Esophagus muscularis mucosa (tissue), 4 donors: ENCODE measurements at regions not wholly inside any gene's neighbourhood (a gene's known extent, or its start where the extent isn't known, plus 50 kb on each side); places are given as distances from the start of the nearest gene placed in this dataset.

Source experiments
- EP300 ChIP-seq: sonication (generic); formaldehyde crosslinking; IDR thresholded peaks from one replicate; pipeline ENCODE4 v1.6.1; 2017; ENCODE audit warnings: antibody characterized with exemption
- POLR2A ChIP-seq: fragments of 450-650 bp; IDR thresholded peaks from one replicate; pipeline ENCODE4 v1.6.1; 2017; ENCODE audit warnings: antibody characterized with exemption, moderate library complexity, mild to moderate bottlenecking, low read depth
- POLR2AphosphoS5 ChIP-seq, 2 donors: sonication (generic); formaldehyde crosslinking; IDR thresholded peaks; one replicate each; pipeline ENCODE4 v1.6.1; 2017; ENCODE audit warnings: antibody characterized with exemption in 2 of 2
- TF ChIP-seq, protein P1 (sequence below), 3 experiments: fragments of 200-600 bp in 2 of 3; fragments of 450-650 bp in 1 of 3; sonication (generic) in 2 of 3; IDR thresholded peaks; one replicate each; pipeline ENCODE4 v1.5.1; 2017 to 2019; ENCODE audit warnings: antibody characterized with exemption in 3 of 3, mild to moderate bottlenecking in 2 of 3, moderate library complexity in 1 of 3

DNA sequence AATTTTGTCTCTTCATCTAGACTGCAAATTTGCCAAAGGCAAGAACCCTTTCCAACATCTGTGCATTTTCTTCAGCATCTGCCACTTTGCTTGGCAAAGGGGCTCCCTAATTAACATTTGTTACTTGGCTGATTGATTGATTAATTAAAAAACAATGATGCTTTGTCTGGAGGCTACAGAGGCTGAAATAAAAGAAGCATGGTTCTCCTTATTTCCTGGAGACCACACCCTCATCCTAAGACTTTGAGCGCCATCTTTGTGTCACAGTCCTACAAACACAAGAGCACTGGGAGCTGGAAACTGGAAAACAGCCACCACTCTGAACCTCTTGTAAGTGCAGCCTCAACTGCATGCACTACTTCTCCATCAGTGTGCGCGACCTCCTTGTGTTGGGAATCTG lies 189.2 kb downstream of the C7orf25 start:
- no peak for TF ChIP-seq POLR2AphosphoS5 (IDR thresholded peaks at IDR 0.05)
- no peak for TF ChIP-seq POLR2A
- TF ChIP-seq, protein P1, sequence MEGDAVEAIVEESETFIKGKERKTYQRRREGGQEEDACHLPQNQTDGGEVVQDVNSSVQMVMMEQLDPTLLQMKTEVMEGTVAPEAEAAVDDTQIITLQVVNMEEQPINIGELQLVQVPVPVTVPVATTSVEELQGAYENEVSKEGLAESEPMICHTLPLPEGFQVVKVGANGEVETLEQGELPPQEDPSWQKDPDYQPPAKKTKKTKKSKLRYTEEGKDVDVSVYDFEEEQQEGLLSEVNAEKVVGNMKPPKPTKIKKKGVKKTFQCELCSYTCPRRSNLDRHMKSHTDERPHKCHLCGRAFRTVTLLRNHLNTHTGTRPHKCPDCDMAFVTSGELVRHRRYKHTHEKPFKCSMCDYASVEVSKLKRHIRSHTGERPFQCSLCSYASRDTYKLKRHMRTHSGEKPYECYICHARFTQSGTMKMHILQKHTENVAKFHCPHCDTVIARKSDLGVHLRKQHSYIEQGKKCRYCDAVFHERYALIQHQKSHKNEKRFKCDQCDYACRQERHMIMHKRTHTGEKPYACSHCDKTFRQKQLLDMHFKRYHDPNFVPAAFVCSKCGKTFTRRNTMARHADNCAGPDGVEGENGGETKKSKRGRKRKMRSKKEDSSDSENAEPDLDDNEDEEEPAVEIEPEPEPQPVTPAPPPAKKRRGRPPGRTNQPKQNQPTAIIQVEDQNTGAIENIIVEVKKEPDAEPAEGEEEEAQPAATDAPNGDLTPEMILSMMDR (IDR thresholded peaks at IDR 0.05) = no peak
- no peak for TF ChIP-seq EP300
